ENCODE measurements at regions not wholly inside any gene's neighbourhood (a gene's known extent, or its start where the extent isn't known, plus 50 kb on each side); places are given as distances from the start of the nearest gene placed in this dataset.
A peak's percentile ranks its signal among the peaks of the same experiment; 100 is the strongest.
"Not testable (repeated sequence)": the region's sequence is repeated elsewhere in the genome, so short reads cannot be mapped to it uniquely, and the experiment has no call there.

- no peak for DNase-seq (ENCODE audit: low read depth)
Observed at GRCh38 chr5:168126606-168127005, 164.8 kb upstream of the WWC1 start.

- DNase-seq (ENCODE audit: low read depth), result no peak
Observed at GRCh38 chr5:168128111-168128510, 163.3 kb upstream of the WWC1 start.

GRCh38 chr5:168128557-168128956, 162.9 kb upstream of the WWC1 start:
- DNase-seq (ENCODE audit: low read depth), result no peak

GRCh38 chr5:168131519-168131918, 159.9 kb upstream of the WWC1 start:
- DNase-seq (ENCODE audit: low read depth), result no peak

GRCh38 chr5:168132241-168132641, 159.2 kb upstream of the WWC1 start:
- peak; percentile 9 for DNase-seq (ENCODE audit: low read depth)

- no peak for DNase-seq (ENCODE audit: low read depth)
Observed at GRCh38 chr5:168135897-168136296, 155.5 kb upstream of the WWC1 start.

GRCh38 chr5:168136340-168136739, 155.1 kb upstream of the WWC1 start:
- DNase-seq (ENCODE audit: low read depth), result no peak

GRCh38 chr5:168137265-168137664, 154.2 kb upstream of the WWC1 start:
- no peak for DNase-seq (ENCODE audit: low read depth)

GRCh38 chr5:168140241-168140640, 151.2 kb upstream of the WWC1 start:
- no peak for DNase-seq (ENCODE audit: low read depth)

- DNase-seq (ENCODE audit: low read depth), result no peak
Observed at GRCh38 chr5:168142402-168142801, 149.0 kb upstream of the WWC1 start.

- DNase-seq (ENCODE audit: low read depth), result not testable (repeated sequence)
Observed at GRCh38 chr5:168143521-168143920, 147.9 kb upstream of the WWC1 start.

GRCh38 chr5:168147106-168147505, 144.3 kb upstream of the WWC1 start:
- DNase-seq (ENCODE audit: low read depth), result no peak

- no peak for DNase-seq (ENCODE audit: low read depth)
Observed at GRCh38 chr5:168147568-168148360, 143.7 kb upstream of the WWC1 start.

- DNase-seq (ENCODE audit: low read depth), result no peak
Observed at GRCh38 chr5:168151041-168151440, 140.4 kb upstream of the WWC1 start.

GRCh38 chr5:168152660-168153059, 138.8 kb upstream of the WWC1 start:
- DNase-seq (ENCODE audit: low read depth), result no peak

GRCh38 chr5:168153263-168153875, 138.1 kb upstream of the WWC1 start:
- DNase-seq (ENCODE audit: low read depth), result no peak

GRCh38 chr5:168153876-168154270, 137.6 kb upstream of the WWC1 start:
- DNase-seq (ENCODE audit: low read depth), result no peak

GRCh38 chr5:168155585-168155984, 135.9 kb upstream of the WWC1 start:
- no peak for DNase-seq (ENCODE audit: low read depth)

- DNase-seq (ENCODE audit: low read depth), result no peak
Observed at GRCh38 chr5:168156170-168156569, 135.3 kb upstream of the WWC1 start.

GRCh38 chr5:168157141-168157540, 134.3 kb upstream of the WWC1 start:
- DNase-seq (ENCODE audit: low read depth), result no peak

- DNase-seq (ENCODE audit: low read depth), result no peak
Observed at GRCh38 chr5:168159425-168159824, 132.0 kb upstream of the WWC1 start.

- DNase-seq (ENCODE audit: low read depth), result no peak
Observed at GRCh38 chr5:168162464-168162863, 129.0 kb upstream of the WWC1 start.

GRCh38 chr5:168163966-168164365, 127.5 kb upstream of the WWC1 start:
- DNase-seq (ENCODE audit: low read depth), result no peak
